Breast epithelium (tissue), 4 donors: ENCODE measurements at regions not wholly inside any gene's neighbourhood (a gene's known extent, or its start where the extent isn't known, plus 50 kb on each side); places are given as distances from the start of the nearest gene placed in this dataset.

Experiments used
- DNase-seq, 2 donors: peaks; one replicate each; pipeline ENCODE4 v3.0.0-alpha.2; 2019; ENCODE audit warnings: low spot score in 2 of 2
- H3K27ac ChIP-seq, 2 donors: fragments of 200-600 bp; sonication (generic) in 1 of 2; one replicate each; pipeline ENCODE4 v1.5.1; 2016 to 2019; ENCODE audit warnings: mild to moderate bottlenecking in 1 of 2
- H3K27me3 ChIP-seq, 2 donors: fragments of 200-600 bp; sonication (generic) in 1 of 2; one replicate each; pipeline versions ENCODE4 v1.5.1 to v1.6.0; 2017 to 2019; ENCODE audit warnings: control low read depth in 1 of 2, mild to moderate bottlenecking in 1 of 2
- H3K36me3 ChIP-seq: fragments of 200-600 bp; one replicate; pipeline ENCODE4 v1.5.1; 2019
- H3K4me1 ChIP-seq, 2 donors: fragments of 200-600 bp; sonication (generic); one replicate each; pipeline ENCODE4 v1.5.1; 2016 to 2019; ENCODE audit warnings: control low read depth in 1 of 2
- H3K4me3 ChIP-seq, 3 donors: fragments of 200-600 bp; sonication (generic); 1 replicate in 2 of 3; 2 replicates in 1 of 3; pipeline ENCODE4 v1.5.1; 2016 to 2019; ENCODE audit warnings: mild to moderate bottlenecking in 3 of 3, moderate library complexity in 2 of 3
- H3K9me3 ChIP-seq, 2 donors: fragments of 200-600 bp; sonication (generic) in 1 of 2; one replicate each; pipeline ENCODE4 v1.5.1; 2016 to 2019; ENCODE audit warnings: control low read depth in 1 of 2
- CTCF ChIP-seq, 3 donors: fragments of 450-650 bp; IDR thresholded peaks; one replicate each; pipeline ENCODE4 v1.5.1; 2016 to 2017; ENCODE audit warnings: antibody characterized with exemption in 3 of 3, mild to moderate bottlenecking in 3 of 3, moderate library complexity in 3 of 3
- POLR2A ChIP-seq: fragments of 450-650 bp; IDR thresholded peaks from one replicate; pipeline ENCODE4 v1.6.1; 2016; ENCODE audit warnings: antibody characterized with exemption, mild to moderate bottlenecking, moderate library complexity
- POLR2AphosphoS5 ChIP-seq, 3 donors: sonication (generic); formaldehyde crosslinking; IDR thresholded peaks; one replicate each; pipeline ENCODE4 v1.6.1; 2017; ENCODE audit warnings: antibody characterized with exemption in 3 of 3
- intact Hi-C: fragments of 100-400 bp; cut with DNase I; formaldehyde crosslinking; loops from one replicate; pipeline ENCODE4 v1.15.1; 2023; ENCODE audit warnings: low total_unique reads

- DNase-seq = no peak
- no peaks in the 10 kb centered on the region for H3K27me3 ChIP-seq
- H3K4me3 ChIP-seq = no peak overlapping the region
- intact Hi-C loops = no loop called here
- no peaks in the 10 kb centered on the region for H3K4me1 ChIP-seq
- H3K27ac ChIP-seq = no peak overlapping the region
- TF ChIP-seq POLR2A = no peak
- TF ChIP-seq CTCF (IDR thresholded peaks at IDR 0.05) = no peak
- no peak for TF ChIP-seq POLR2AphosphoS5 (IDR thresholded peaks at IDR 0.05)
- no peaks in the 10 kb centered on the region for H3K36me3 ChIP-seq
- H3K9me3 ChIP-seq = no peaks in the 10 kb centered on the region
Measured at GRCh38 chr13:58598241-58598640, 966.7 kb downstream of the PCDH17 start.

GRCh38 chr13:58611117-58611516 lies 979.6 kb downstream of the PCDH17 start:
- no peaks in the 10 kb centered on the region for H3K36me3 ChIP-seq
- no peak for DNase-seq
- no peaks in the 10 kb centered on the region for H3K27me3 ChIP-seq
- intact Hi-C loops = no loop called here
- H3K4me3 ChIP-seq = no peak overlapping the region
- H3K9me3 ChIP-seq = no peaks in the 10 kb centered on the region
- H3K27ac ChIP-seq = no peak overlapping the region
- no peaks in the 10 kb centered on the region for H3K4me1 ChIP-seq
- TF ChIP-seq POLR2A = no peak
- no peak for TF ChIP-seq POLR2AphosphoS5 (IDR thresholded peaks at IDR 0.05)
- TF ChIP-seq CTCF (IDR thresholded peaks at IDR 0.05) = no peak

- TF ChIP-seq POLR2A (no peak), CTCF (IDR thresholded peaks at IDR 0.05) (no peak), POLR2AphosphoS5 (IDR thresholded peaks at IDR 0.05) (no peak)
- Histone ChIP-seq H3K27me3 (no peaks in the 10 kb centered on the region), H3K27ac (no peak overlapping the region), H3K36me3 (no peaks in the 10 kb centered on the region), H3K4me3 (no peak overlapping the region), H3K4me1 (no peaks in the 10 kb centered on the region), H3K9me3 (no peaks in the 10 kb centered on the region)
- DNase-seq = no peak
- intact Hi-C loops = no loop called here
Measured at GRCh38 chr13:58617880-58618665, 986.5 kb downstream of the PCDH17 start.

- Histone ChIP-seq H3K27me3 (no peaks in the 10 kb centered on the region), H3K4me1 (no peaks in the 10 kb centered on the region), H3K4me3 (no peak overlapping the region), H3K9me3 (no peaks in the 10 kb centered on the region), H3K27ac (no peak overlapping the region), H3K36me3 (no peaks in the 10 kb centered on the region)
- TF ChIP-seq CTCF (IDR thresholded peaks at IDR 0.05) (no peak), POLR2AphosphoS5 (IDR thresholded peaks at IDR 0.05) (no peak), POLR2A (no peak)
- DNase-seq = no peak
- intact Hi-C loops = no loop called here
Measured at GRCh38 chr13:58619396-58620113, 988.0 kb downstream of the PCDH17 start.

GRCh38 chr13:58620176-58620575 lies 988.6 kb downstream of the PCDH17 start:
- Histone ChIP-seq H3K27me3 (no peaks in the 10 kb centered on the region), H3K4me3 (no peak overlapping the region), H3K27ac (no peak overlapping the region), H3K36me3 (no peaks in the 10 kb centered on the region), H3K4me1 (no peaks in the 10 kb centered on the region), H3K9me3 (no peaks in the 10 kb centered on the region)
- intact Hi-C loops = no loop called here
- DNase-seq = no peak
- TF ChIP-seq POLR2A (no peak), POLR2AphosphoS5 (IDR thresholded peaks at IDR 0.05) (no peak), CTCF (IDR thresholded peaks at IDR 0.05) (no peak)
